ENCODE measurements at regions not wholly inside any gene's neighbourhood (a gene's known extent, or its start where the extent isn't known, plus 50 kb on each side); places are given as distances from the start of the nearest gene placed in this dataset.

- Mint-ChIP-seq H3K27ac (no peak overlapping the region), H3K27me3 (ENCODE audit: insufficient read depth) (no peaks in the 10 kb centered on the region), H3K9me3 (peaks cover 15% of the 10 kb centered on the region), H3K4me3 (no peak overlapping the region), H3K4me1 (ENCODE audit: low read depth) (no peaks in the 10 kb centered on the region), H3K36me3 (ENCODE audit: low read depth) (no peaks in the 10 kb centered on the region)
- intact Hi-C loops (cut with micrococcal nuclease), result no loop called here
- DNase-seq (ENCODE audit: low spot score), result no peak
These were observed 775.0 kb upstream of the LRRC4C start for GRCh38 chr11:42234451-42234951.

DNA sequence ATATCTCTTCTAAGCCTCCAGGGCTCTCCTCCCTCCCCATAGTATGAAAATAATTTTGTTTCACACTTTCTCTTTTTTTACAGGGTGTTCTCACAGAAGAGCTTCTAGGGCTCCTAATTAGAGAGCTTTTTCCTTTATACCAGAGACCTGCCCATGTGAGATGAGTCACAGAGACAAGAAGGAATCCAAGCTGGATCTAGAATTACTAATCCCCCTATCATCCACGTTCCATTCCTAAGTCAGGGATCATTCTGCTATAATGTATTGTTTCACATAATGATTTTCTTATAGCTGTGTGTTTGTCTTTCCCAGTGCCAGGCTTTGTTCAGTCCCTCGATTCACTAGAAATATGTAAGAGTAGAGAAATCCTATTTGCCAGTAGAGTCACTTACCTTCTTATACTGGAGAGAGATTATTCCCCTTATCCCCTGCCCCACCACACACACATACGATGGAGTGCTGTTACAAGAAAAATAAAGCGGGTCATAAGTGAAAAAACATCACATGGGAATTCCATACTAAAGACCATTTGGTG, 778.3 kb upstream of the LRRC4C start:
- H3K4me1 Mint-ChIP-seq (ENCODE audit: low read depth), result no peaks in the 10 kb centered on the region
- no peak for DNase-seq (ENCODE audit: low spot score)
- intact Hi-C loops (cut with micrococcal nuclease), result no loop called here
- H3K4me3 Mint-ChIP-seq, result no peak overlapping the region
- no peak overlapping the region for H3K27ac Mint-ChIP-seq
- peaks cover 22% of the 10 kb centered on the region for H3K9me3 Mint-ChIP-seq
- H3K36me3 Mint-ChIP-seq (ENCODE audit: low read depth), result no peaks in the 10 kb centered on the region
- H3K27me3 Mint-ChIP-seq (ENCODE audit: insufficient read depth), result no peaks in the 10 kb centered on the region

- no peak for DNase-seq (ENCODE audit: low spot score)
- intact Hi-C loops (cut with micrococcal nuclease), result no loop called here
- no peak overlapping the region for H3K4me3 Mint-ChIP-seq
- H3K36me3 Mint-ChIP-seq (ENCODE audit: low read depth), result no peaks in the 10 kb centered on the region
- H3K27me3 Mint-ChIP-seq (ENCODE audit: insufficient read depth), result no peaks in the 10 kb centered on the region
- peaks cover 21% of the 10 kb centered on the region for H3K9me3 Mint-ChIP-seq
- no peaks in the 10 kb centered on the region for H3K4me1 Mint-ChIP-seq (ENCODE audit: low read depth)
- no peak overlapping the region for H3K27ac Mint-ChIP-seq
These were observed 779.7 kb upstream of the LRRC4C start for GRCh38 chr11:42239188-42239587.

DNA sequence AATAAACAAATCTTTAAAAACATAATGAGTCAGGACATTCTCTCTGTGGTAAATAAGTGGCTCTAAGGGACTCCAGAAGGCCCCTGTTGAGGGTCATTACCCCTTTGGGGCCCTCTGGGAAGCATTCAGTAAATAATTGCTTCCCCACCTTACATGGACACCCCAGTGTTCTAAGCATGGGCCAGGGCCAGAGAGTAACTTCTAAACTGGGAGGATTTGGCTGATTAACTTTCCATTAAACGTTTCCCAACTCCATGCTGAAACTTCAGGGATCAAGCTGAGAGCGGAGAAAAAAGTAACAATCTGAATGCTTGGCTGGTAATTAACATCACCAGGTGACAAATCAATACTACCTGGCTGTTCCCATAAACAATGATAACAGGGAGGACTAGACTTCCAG, 783.9 kb upstream of the LRRC4C start:
- H3K27me3 Mint-ChIP-seq (ENCODE audit: insufficient read depth), result no peaks in the 10 kb centered on the region
- H3K9me3 Mint-ChIP-seq, result peaks cover 33% of the 10 kb centered on the region
- intact Hi-C loops (cut with micrococcal nuclease), result no loop called here
- no peaks in the 10 kb centered on the region for H3K4me1 Mint-ChIP-seq (ENCODE audit: low read depth)
- no peak overlapping the region for H3K4me3 Mint-ChIP-seq
- H3K36me3 Mint-ChIP-seq (ENCODE audit: low read depth), result no peaks in the 10 kb centered on the region
- DNase-seq (ENCODE audit: low spot score), result no peak
- H3K27ac Mint-ChIP-seq, result no peak overlapping the region

- Mint-ChIP-seq H3K9me3 (peaks cover 30% of the 10 kb centered on the region), H3K27me3 (ENCODE audit: insufficient read depth) (no peaks in the 10 kb centered on the region), H3K27ac (no peak overlapping the region), H3K4me3 (no peak overlapping the region), H3K36me3 (ENCODE audit: low read depth) (no peaks in the 10 kb centered on the region), H3K4me1 (ENCODE audit: low read depth) (no peaks in the 10 kb centered on the region)
- intact Hi-C loops (cut with micrococcal nuclease), result no loop called here
- DNase-seq (ENCODE audit: low spot score), result no peak
These were observed 784.9 kb upstream of the LRRC4C start for GRCh38 chr11:42244376-42244775.

- H3K27ac Mint-ChIP-seq, result no peak overlapping the region
- H3K4me1 Mint-ChIP-seq (ENCODE audit: low read depth), result no peaks in the 10 kb centered on the region
- peaks cover 15% of the 10 kb centered on the region for H3K9me3 Mint-ChIP-seq
- no peak overlapping the region for H3K4me3 Mint-ChIP-seq
- no peaks in the 10 kb centered on the region for H3K36me3 Mint-ChIP-seq (ENCODE audit: low read depth)
- no peak for DNase-seq (ENCODE audit: low spot score)
- intact Hi-C loops (cut with micrococcal nuclease), result no loop called here
- no peaks in the 10 kb centered on the region for H3K27me3 Mint-ChIP-seq (ENCODE audit: insufficient read depth)
These were observed 789.9 kb upstream of the LRRC4C start for GRCh38 chr11:42249401-42249800.

DNA sequence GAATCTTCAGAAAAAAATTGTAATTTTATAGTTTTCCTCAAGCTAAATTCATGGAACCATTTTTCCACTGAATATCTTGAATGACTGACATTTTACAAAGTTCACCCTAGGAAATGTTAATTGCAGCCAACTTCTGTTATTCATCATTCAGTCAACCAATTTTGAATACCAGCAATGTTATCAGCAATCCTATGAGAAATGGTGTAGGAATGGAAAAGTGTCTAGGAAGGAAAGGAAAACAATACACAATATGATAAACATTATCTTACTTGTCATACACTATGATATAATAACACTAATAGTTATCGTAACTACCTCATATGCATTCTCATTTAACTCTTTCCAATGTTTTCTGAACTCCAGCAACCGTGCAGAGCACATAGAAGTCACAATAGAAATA, 790.5 kb upstream of the LRRC4C start:
- Mint-ChIP-seq H3K4me3 (no peak overlapping the region), H3K4me1 (ENCODE audit: low read depth) (no peaks in the 10 kb centered on the region), H3K9me3 (peaks cover 12% of the 10 kb centered on the region), H3K27me3 (ENCODE audit: insufficient read depth) (no peaks in the 10 kb centered on the region), H3K27ac (no peak overlapping the region), H3K36me3 (ENCODE audit: low read depth) (no peaks in the 10 kb centered on the region)
- intact Hi-C loops (cut with micrococcal nuclease), result no loop called here
- no peak for DNase-seq (ENCODE audit: low spot score)

GRCh38 chr11:42251984-42252383, 792.5 kb upstream of the LRRC4C start:
- no peaks in the 10 kb centered on the region for H3K36me3 Mint-ChIP-seq (ENCODE audit: low read depth)
- no peaks in the 10 kb centered on the region for H3K27me3 Mint-ChIP-seq (ENCODE audit: insufficient read depth)
- intact Hi-C loops (cut with micrococcal nuclease), result no loop called here
- no peaks in the 10 kb centered on the region for H3K4me1 Mint-ChIP-seq (ENCODE audit: low read depth)
- peaks cover 6% of the 10 kb centered on the region for H3K9me3 Mint-ChIP-seq
- no peak overlapping the region for H3K27ac Mint-ChIP-seq
- H3K4me3 Mint-ChIP-seq, result no peak overlapping the region
- no peak for DNase-seq (ENCODE audit: low spot score)

GRCh38 chr11:42253156-42253555, 793.7 kb upstream of the LRRC4C start:
- Mint-ChIP-seq H3K27ac (no peak overlapping the region), H3K4me1 (ENCODE audit: low read depth) (no peaks in the 10 kb centered on the region), H3K4me3 (no peak overlapping the region), H3K36me3 (ENCODE audit: low read depth) (no peaks in the 10 kb centered on the region), H3K9me3 (no peaks in the 10 kb centered on the region), H3K27me3 (ENCODE audit: insufficient read depth) (no peaks in the 10 kb centered on the region)
- intact Hi-C loops (cut with micrococcal nuclease), result no loop called here
- DNase-seq (ENCODE audit: low spot score), result no peak

DNA sequence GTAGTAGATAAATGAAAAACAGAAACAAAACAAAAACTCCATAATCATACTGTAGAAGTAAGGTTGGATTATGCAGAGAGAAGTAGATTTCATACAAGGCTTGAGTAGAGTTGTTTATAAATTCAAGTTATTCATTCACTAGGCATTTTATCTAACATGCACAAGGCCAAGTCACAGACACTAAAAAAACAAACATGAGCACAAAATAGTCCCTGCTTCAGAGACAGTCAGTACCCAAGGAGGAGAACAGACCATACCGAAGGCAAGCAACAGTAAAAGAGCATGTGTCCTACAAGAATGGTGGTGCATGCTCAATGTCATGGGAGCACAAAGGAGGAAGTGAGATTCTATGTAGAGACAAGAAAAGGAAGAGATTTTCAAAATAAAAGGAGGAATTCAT, 796.5 kb upstream of the LRRC4C start:
- no peaks in the 10 kb centered on the region for H3K27me3 Mint-ChIP-seq (ENCODE audit: insufficient read depth)
- no peak overlapping the region for H3K4me3 Mint-ChIP-seq
- H3K36me3 Mint-ChIP-seq (ENCODE audit: low read depth), result no peaks in the 10 kb centered on the region
- H3K9me3 Mint-ChIP-seq, result peaks cover 4% of the 10 kb centered on the region
- no peak overlapping the region for H3K27ac Mint-ChIP-seq
- intact Hi-C loops (cut with micrococcal nuclease), result no loop called here
- no peak for DNase-seq (ENCODE audit: low spot score)
- H3K4me1 Mint-ChIP-seq (ENCODE audit: low read depth), result no peaks in the 10 kb centered on the region

DNA sequence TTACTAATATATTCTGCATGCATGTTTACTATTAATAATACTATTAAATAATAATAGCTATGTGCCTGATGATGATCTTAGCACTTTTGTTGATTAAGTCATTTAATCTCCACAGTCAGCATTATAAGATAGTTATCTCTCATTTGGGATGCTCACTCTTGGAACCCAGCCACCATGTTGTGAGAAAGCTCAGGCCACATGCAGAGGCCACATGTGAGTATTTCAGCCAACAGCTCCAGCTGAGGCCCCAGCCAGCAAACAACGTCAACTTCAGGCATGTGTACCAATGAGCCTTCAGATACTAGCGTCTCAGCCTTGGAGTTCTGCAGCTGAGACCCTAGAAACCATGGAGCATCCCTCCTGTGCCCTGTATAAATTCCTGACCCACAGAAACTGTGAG, 798.1 kb upstream of the LRRC4C start:
- Mint-ChIP-seq H3K9me3 (peaks cover 4% of the 10 kb centered on the region), H3K27me3 (ENCODE audit: insufficient read depth) (no peaks in the 10 kb centered on the region), H3K4me3 (no peak overlapping the region), H3K4me1 (ENCODE audit: low read depth) (no peaks in the 10 kb centered on the region), H3K36me3 (ENCODE audit: low read depth) (no peaks in the 10 kb centered on the region), H3K27ac (no peak overlapping the region)
- DNase-seq (ENCODE audit: low spot score), result no peak
- intact Hi-C loops (cut with micrococcal nuclease), result no loop called here

DNA sequence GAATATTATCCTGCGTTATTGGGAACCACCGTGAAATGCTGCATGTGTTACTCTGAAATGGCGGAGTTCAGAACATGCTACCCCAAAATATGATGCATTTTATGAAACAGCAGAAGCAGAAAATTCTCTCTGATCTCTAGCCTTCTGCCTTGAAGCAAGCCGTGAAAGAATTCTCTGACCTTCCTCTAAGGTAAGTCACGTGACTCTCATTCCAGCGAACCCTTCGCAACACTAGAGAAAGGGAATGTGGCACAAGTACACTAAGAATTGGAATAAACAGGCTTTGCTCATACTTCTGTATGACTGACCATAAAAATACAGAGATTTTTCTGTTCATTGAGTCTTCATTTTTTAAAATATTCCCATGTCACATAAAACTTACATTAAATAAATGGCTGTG, 805.6 kb upstream of the LRRC4C start:
- H3K27me3 Mint-ChIP-seq (ENCODE audit: insufficient read depth), result no peaks in the 10 kb centered on the region
- no peaks in the 10 kb centered on the region for H3K36me3 Mint-ChIP-seq (ENCODE audit: low read depth)
- H3K27ac Mint-ChIP-seq, result no peak overlapping the region
- intact Hi-C loops (cut with micrococcal nuclease), result no loop called here
- H3K9me3 Mint-ChIP-seq, result peaks cover 4% of the 10 kb centered on the region
- H3K4me1 Mint-ChIP-seq (ENCODE audit: low read depth), result no peaks in the 10 kb centered on the region
- no peak overlapping the region for H3K4me3 Mint-ChIP-seq
- no peak for DNase-seq (ENCODE audit: low spot score)

DNA sequence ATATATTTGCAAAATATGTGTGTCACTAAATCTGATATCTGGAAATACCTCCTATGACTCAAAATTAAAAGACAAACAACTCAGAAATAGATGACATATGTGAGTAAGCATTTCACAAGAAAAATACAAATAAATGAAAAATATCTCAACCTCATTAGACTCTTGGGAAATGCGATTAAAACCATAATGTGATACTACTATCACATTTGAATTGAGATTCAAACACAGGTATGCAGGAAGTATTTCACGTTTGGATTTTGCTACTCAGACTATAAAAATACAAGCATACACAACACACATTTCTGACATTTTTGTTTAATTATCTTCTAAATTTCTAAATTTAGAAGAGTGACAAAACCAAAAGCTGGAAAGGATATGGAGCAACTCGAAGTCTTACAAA, 811.9 kb upstream of the LRRC4C start:
- no peaks in the 10 kb centered on the region for H3K36me3 Mint-ChIP-seq (ENCODE audit: low read depth)
- H3K4me1 Mint-ChIP-seq (ENCODE audit: low read depth), result no peaks in the 10 kb centered on the region
- no peak for DNase-seq (ENCODE audit: low spot score)
- no peak overlapping the region for H3K4me3 Mint-ChIP-seq
- H3K27me3 Mint-ChIP-seq (ENCODE audit: insufficient read depth), result no peaks in the 10 kb centered on the region
- peaks cover 22% of the 10 kb centered on the region for H3K9me3 Mint-ChIP-seq
- no peak overlapping the region for H3K27ac Mint-ChIP-seq
- intact Hi-C loops (cut with micrococcal nuclease), result no loop called here

DNA sequence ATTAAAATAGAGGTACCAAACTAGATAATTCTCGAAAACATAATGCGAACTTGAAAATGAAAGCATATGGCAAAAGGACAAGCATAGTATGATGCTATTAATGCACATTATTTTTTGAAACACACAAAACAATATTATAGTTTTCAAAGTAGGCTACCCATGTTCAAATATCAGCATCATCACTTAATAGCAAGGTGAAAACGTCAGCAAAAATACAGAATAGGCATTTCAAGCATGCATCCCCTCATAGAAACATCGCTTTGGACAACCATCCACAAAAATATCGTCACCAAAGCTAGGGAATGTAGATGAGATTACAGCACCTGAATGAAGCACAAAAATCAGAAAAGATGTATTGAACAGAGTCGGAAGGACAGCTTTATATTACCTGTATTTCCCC, 814.5 kb upstream of the LRRC4C start:
- Mint-ChIP-seq H3K27me3 (ENCODE audit: insufficient read depth) (no peaks in the 10 kb centered on the region), H3K36me3 (ENCODE audit: low read depth) (no peaks in the 10 kb centered on the region), H3K4me1 (ENCODE audit: low read depth) (no peaks in the 10 kb centered on the region), H3K27ac (no peak overlapping the region), H3K4me3 (no peak overlapping the region), H3K9me3 (peaks cover 34% of the 10 kb centered on the region)
- intact Hi-C loops (cut with micrococcal nuclease), result no loop called here
- DNase-seq (ENCODE audit: low spot score), result no peak
